GM21381 (cell line): ENCODE measurements at regions not wholly inside any gene's neighbourhood (a gene's known extent, or its start where the extent isn't known, plus 50 kb on each side); places are given as distances from the start of the nearest gene placed in this dataset.

Source experiments
- ATAC-seq: cut with Tn5 transposase; IDR thresholded peaks from one replicate; pipeline ENCODE4 v1.9.1; 2021; ENCODE audit warnings: mild to moderate bottlenecking, moderate library complexity; ENCODE audit not compliant: unreplicated experiment

- no peak for ATAC-seq
Observed at GRCh38 chr19:28497887-28498286, 715.1 kb downstream of the UQCRFS1 start.

DNA sequence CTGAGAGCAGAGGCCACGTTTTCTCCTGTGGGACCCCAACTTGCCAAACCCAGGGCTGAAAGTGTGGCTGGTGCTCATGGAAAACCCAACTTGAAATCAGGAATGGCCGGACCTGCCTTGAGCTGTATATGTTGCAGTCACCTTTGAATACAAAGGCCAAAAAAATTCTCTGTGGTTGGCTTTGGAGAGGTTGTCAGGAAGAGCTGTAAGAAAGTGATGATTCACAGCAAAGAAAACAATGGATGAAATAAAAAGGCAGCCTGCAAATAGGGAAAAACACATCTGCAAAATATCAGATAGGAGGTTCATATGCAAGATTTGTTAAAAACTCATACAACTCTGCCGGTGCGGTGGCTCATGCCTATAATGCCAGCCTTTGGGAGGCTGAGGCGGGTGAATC, 715.8 kb downstream of the UQCRFS1 start:
- ATAC-seq = no peak

GRCh38 chr19:28495046-28495445, 717.9 kb downstream of the UQCRFS1 start:
- no peak for ATAC-seq

DNA sequence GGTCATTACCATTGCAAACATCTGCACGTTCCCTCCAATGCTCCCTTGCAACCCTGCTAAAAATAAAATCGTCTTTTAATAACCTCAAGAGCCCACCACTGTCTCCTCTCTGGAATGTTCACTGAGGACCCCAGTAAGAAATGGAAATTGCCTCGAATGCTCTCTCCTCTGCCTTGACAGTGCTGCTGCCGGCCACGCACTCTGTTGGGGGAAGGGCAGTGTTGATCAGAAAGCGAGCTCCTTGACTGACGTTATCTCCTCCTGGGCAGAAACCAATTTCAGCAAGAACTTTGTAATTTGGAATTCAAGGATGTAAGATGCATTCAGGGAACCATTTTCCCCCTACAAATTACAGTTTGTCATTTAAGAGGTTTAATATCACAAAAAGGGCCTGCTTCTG, 718.5 kb downstream of the UQCRFS1 start:
- ATAC-seq = no peak

DNA sequence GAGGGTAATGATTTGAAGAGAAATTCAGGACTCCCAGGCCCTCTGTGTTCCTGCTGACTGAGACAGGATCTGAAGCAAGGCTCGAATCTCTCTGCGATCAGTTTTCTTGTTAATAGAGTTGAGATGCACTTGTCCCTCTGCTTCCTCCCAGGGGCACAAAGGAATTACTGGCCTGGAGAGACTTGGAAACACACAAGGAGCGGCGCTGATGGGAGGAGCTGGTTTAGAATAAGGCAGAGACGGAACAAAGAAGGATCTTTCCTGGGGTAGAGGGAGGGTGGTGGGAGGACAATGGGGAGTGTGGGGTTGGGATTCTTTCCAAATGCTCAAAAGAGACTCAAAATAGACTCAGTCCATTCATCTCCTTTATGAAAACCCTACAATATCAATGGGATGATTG, 719.1 kb downstream of the UQCRFS1 start:
- no peak for ATAC-seq

DNA sequence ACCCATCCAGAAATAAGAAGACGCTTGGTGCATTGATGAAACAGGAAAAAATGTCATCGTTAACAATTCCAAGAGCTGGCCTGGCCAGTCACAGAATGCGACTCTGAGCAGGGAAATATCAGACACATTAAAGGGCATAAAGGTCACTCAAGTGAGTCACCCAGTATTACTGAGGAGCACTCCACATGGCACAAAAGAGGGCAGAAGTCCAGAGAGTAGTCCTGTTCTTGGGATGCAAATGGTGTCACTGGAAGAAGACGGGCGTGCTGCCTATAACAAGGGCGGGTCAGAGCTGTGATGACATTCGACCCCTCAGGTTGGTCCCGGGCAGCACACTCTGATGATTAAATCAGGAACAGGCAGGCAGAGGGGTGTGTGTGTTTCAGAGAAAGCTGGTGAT, 720.3 kb downstream of the UQCRFS1 start:
- no peak for ATAC-seq

DNA sequence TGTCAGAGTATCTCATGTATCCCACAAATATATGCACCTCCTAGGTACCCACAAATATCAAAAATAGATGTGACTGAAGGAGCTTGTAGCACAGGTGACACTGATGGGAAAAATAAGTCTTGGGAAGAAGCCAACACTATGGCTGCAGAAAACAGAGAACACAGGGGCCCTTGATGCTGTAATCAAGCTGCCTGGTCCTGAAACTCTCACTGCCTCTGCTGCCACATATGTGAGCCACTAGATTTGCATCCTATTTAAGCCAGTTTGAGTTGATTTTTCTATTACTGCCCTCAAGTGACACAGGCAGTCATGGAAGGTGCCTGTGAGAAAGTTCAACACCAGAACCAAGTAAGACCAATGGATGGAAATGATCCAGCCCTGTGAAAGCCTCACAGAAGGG, 720.8 kb downstream of the UQCRFS1 start:
- no peak for ATAC-seq

DNA sequence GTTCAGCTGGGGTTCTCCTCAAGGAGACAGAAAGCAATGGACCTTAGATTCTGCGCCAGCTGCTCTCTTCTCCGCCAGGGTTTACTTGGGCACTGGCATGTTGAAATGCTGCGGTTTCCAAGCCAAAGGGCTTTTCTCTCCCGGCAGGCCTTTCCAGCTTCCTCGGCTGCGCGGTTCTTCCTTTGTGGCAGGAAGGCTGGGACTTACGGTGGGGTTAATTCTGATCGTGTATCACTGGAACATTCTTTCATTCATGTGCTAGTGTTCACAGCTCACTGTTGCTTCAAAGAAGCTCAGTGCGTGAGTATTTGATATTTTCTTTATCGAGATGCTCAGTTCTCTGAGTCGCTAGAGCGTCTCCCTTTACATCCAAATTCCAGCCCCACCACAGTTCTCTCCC, 723.2 kb downstream of the UQCRFS1 start:
- ATAC-seq = no peak

GRCh38 chr19:28489126-28489660, 723.8 kb downstream of the UQCRFS1 start:
- ATAC-seq = no peak

GRCh38 chr19:28487999-28488398, 725.0 kb downstream of the UQCRFS1 start:
- no peak for ATAC-seq

DNA sequence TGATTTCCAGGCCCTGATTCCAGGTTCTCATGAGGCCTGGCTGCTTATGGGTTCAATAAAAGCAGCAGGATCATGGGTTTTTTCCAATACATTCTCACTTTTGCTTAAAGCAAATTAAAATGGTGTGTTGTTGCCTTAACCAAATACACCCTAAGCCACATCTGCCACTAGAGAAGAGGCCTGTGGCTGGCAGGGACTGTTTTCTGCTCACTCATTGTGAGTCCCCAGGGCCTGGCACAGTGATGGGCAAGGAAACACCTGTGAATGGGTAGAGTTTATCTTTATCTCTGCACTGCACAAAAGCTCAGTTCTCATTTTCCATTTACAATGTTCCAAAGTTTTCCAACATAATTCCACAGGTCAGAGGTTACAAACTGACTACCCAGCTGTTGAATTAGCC, 726.0 kb downstream of the UQCRFS1 start:
- no peak for ATAC-seq

DNA sequence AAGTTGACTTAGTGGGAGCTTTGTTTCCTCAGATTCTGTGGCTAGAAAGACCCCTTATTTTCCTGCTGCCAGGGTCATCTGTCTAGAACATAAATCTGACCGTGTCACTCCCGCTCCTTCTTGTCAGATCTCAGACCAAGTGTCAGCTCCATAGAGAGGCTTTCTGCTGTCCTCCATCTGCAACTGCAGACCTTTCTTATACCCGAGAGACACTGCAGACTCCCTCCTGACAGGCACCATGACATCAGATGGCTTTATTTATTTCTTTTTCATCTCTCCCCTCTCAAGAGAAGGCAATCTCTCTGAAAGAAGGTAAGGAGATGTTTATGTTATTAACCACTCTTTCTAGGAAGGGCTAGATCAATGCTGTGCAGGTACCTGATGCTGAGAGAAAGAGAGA, 726.5 kb downstream of the UQCRFS1 start:
- no peak for ATAC-seq

DNA sequence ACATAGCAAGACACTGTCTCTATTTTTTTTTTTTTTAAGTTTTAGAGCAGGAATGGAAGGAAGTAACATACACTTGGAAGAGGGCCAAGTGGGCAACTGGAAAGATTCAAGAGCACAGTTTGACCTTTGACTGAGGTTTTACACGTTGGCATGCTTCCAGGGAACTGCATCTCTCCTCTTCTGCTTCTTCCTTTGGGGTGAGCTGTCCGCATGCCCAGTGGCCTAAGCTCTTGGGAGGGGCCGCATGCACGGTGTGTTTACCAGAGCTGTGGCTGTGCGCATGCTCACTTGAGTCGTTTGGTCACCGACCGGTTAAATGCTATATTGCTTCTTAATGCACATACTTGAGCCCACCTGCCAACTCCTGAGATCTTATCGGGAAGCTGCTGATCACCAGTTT, 727.7 kb downstream of the UQCRFS1 start:
- ATAC-seq = no peak

- no peak for ATAC-seq
Observed at GRCh38 chr19:28483197-28483596, 729.8 kb downstream of the UQCRFS1 start.

GRCh38 chr19:28482221-28482620, 730.7 kb downstream of the UQCRFS1 start:
- no peak for ATAC-seq

GRCh38 chr19:28481674-28482073, 731.3 kb downstream of the UQCRFS1 start:
- ATAC-seq = no peak

- no peak for ATAC-seq
Observed at GRCh38 chr19:28475525-28475924, 737.4 kb downstream of the UQCRFS1 start.

DNA sequence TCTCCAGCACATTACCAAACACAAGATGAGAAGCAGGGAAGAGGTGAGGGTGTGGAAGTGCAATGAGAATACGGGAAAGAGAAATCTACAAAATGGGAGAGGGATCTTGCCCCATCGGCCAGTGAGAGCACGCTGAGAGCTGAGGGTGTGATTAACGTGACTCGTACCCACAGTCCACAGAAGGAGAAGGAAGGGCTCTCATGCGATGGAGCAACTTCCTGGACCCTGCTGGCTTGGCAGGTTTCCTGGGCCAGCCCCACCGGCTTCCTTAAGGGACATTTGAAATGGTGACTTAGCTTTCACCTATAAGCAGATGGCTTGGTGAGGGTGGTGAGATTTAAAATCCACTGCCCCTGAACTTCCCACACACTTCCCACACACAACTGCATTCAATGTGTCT, 740.1 kb downstream of the UQCRFS1 start:
- ATAC-seq = no peak

DNA sequence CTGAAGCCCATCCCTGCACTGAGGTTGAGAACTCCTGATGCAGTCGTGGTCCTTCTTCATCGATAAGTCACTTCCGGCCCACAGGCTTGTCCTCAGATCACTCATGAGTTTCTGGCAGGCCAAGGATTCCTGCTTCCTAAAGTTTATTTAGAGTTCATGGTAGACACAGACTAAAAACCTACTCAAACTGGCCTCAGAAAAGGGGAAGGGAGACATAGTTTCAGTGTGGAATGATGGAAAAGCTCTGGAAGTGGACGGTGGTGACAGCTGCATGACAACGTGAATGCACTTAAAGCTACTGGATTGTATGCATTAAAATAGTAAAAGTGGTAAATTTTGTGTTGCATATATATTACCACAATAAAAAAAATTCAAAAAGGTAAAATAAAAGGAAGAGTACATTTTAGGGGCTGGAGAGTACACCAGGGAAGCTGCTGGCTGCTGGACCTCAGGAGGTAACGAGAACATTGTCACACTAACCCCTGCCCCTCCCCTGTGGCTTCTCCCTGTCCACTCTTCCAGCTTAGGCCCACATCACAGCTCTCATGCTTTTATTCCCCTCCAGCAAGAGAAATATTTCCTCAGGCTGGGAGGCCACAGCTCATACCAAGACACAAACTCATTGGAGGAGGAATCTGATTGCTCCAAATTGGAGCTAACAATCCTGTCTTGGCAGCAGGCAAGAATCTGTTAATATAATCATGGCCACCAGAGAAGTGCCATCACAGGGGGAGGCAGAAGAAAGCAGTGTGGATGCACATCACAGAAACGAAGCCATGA, 741.0 kb downstream of the UQCRFS1 start:
- ATAC-seq = no peak

DNA sequence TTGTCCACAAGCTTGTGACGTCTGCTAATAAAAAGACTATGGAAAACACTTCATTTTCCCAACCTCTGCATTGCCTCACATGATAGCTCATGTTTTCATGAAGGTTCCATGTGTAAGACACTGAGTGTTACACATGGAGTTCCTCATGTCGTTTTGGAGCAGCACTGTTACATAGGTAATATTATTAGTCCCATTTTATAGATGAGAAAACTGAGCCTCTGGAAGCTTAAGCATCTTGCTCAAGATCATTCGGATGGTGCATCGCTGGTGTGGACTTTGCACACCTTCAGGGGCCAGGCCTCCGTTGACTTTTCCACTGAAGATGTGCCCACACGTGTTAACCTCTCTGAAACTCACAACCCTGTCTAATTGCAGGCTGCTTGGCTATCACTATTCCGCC, 743.4 kb downstream of the UQCRFS1 start:
- ATAC-seq = no peak

GRCh38 chr19:28468701-28469459, 744.1 kb downstream of the UQCRFS1 start:
- ATAC-seq = no peak
